ENCODE measurements at regions not wholly inside any gene's neighbourhood (a gene's known extent, or its start where the extent isn't known, plus 50 kb on each side); places are given as distances from the start of the nearest gene placed in this dataset.

DNA sequence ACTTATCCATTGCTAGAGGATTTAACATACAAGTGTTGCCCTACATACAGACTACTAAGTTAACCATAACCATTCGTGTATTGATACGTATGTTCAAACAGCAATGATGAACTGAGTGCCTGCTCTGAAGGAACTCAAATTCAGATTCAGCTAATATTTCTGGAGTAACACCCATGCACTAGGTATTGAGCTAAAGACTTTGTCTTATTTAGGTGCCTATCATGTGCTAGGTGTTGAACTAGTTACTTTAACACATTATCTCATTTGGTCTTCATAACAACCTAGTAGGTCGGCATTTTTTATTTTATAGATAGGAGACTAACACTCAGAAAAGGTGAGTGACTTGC lies 160.0 kb downstream of the LTN1 start:
- WGBS, 2 experiments (ENCODE audit: insufficient coverage in 1 of 2, insufficient read length in 1 of 2): 97% methylated on average over 3 of the region's 3 CpGs; no CpG with 5 or more reads in 1 of the 2 experiments
- TF ChIP-seq, protein P1, sequence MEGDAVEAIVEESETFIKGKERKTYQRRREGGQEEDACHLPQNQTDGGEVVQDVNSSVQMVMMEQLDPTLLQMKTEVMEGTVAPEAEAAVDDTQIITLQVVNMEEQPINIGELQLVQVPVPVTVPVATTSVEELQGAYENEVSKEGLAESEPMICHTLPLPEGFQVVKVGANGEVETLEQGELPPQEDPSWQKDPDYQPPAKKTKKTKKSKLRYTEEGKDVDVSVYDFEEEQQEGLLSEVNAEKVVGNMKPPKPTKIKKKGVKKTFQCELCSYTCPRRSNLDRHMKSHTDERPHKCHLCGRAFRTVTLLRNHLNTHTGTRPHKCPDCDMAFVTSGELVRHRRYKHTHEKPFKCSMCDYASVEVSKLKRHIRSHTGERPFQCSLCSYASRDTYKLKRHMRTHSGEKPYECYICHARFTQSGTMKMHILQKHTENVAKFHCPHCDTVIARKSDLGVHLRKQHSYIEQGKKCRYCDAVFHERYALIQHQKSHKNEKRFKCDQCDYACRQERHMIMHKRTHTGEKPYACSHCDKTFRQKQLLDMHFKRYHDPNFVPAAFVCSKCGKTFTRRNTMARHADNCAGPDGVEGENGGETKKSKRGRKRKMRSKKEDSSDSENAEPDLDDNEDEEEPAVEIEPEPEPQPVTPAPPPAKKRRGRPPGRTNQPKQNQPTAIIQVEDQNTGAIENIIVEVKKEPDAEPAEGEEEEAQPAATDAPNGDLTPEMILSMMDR (conservative IDR thresholded peaks at IDR 0.05): no peak
- DNase-seq: no peak
- H3K9me3 Mint-ChIP-seq: peaks cover 19% of the 10 kb centered on the region
- no peaks in the 10 kb centered on the region for H3K9me3 ChIP-seq (ENCODE audit: control insufficient read depth, low read length)
- H3K27me3 Mint-ChIP-seq (ENCODE audit: insufficient read depth): no peaks in the 10 kb centered on the region
- H3K9ac ChIP-seq (ENCODE audit: extremely low read depth, low read length, poor library complexity, severe bottlenecking): no peak overlapping the region
- H3K27me3 ChIP-seq (ENCODE audit: control insufficient read depth, insufficient read depth, low read length, poor library complexity, severe bottlenecking): no peaks in the 10 kb centered on the region
- peaks cover 2% of the 10 kb centered on the region for H3K36me3 Mint-ChIP-seq (ENCODE audit: low read depth)
- no peak overlapping the region for H3K27ac Mint-ChIP-seq
- H3K4me3 ChIP-seq (ENCODE audit: low read length): no peak overlapping the region
- H3K36me3 ChIP-seq (ENCODE audit: control insufficient read depth, insufficient read depth, low read length): no peaks in the 10 kb centered on the region
- no peak overlapping the region for H3K27ac ChIP-seq (ENCODE audit: low read depth, low read length)
- H3K4me3 Mint-ChIP-seq: no peak overlapping the region
- H3K4me1 ChIP-seq (ENCODE audit: control insufficient read depth, insufficient read depth, low read length): peaks cover 5% of the 10 kb centered on the region
- H3K4me1 Mint-ChIP-seq: peaks cover 34% of the 10 kb centered on the region

GRCh38 chr21:28832013-28832714 lies 160.5 kb downstream of the LTN1 start:
- Histone ChIP-seq H3K27me3 (ENCODE audit: control insufficient read depth, insufficient read depth, low read length, poor library complexity, severe bottlenecking) (no peaks in the 10 kb centered on the region), H3K4me1 (ENCODE audit: control insufficient read depth, insufficient read depth, low read length) (peaks cover 5% of the 10 kb centered on the region), H3K4me3 (ENCODE audit: low read length) (no peak overlapping the region), H3K9me3 (ENCODE audit: control insufficient read depth, low read length) (no peaks in the 10 kb centered on the region), H3K9ac (ENCODE audit: extremely low read depth, low read length, poor library complexity, severe bottlenecking) (no peak overlapping the region), H3K27ac (ENCODE audit: low read depth, low read length) (no peak overlapping the region), H3K36me3 (ENCODE audit: control insufficient read depth, insufficient read depth, low read length) (no peaks in the 10 kb centered on the region)
- H3K4me1 Mint-ChIP-seq: peaks cover 38% of the 10 kb centered on the region
- DNase-seq: no peak
- no peak overlapping the region for H3K27ac Mint-ChIP-seq
- H3K36me3 Mint-ChIP-seq (ENCODE audit: low read depth): peaks cover 2% of the 10 kb centered on the region
- no CpG with 5 or more reads among the region's 1 CpG for whole genome bisulfite sequencing, 2 experiments (ENCODE audit: insufficient coverage in 1 of 2, insufficient read length in 1 of 2)
- H3K27me3 Mint-ChIP-seq (ENCODE audit: insufficient read depth): no peaks in the 10 kb centered on the region
- TF ChIP-seq, protein P1 (conservative IDR thresholded peaks at IDR 0.05): no peak
- H3K4me3 Mint-ChIP-seq: no peak overlapping the region
- peaks cover 19% of the 10 kb centered on the region for H3K9me3 Mint-ChIP-seq

DNA sequence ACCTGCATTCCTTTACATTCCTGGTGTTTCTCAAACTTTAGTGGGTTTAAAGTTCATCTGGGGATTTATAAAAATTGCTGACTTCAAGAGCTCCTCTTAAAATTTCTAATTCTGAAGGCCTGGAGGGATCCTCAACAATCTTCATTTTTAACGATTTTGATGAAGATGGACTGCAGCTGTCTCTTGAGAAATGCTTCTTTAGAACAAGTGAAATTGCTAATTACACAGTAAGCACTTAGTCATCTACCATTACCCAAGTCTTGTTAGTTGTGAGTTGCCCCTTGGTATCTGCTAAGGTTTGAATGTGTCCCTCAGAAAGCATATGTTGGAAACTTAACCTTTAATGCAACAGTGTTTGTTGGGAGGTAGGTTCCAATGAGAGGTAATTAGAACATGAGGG lies 163.7 kb downstream of the LTN1 start:
- Mint-ChIP-seq H3K36me3 (ENCODE audit: low read depth) (peaks cover 2% of the 10 kb centered on the region), H3K4me1 (peaks cover 28% of the 10 kb centered on the region), H3K27ac (no peak overlapping the region), H3K27me3 (ENCODE audit: insufficient read depth) (no peaks in the 10 kb centered on the region), H3K9me3 (no peaks in the 10 kb centered on the region), H3K4me3 (no peak overlapping the region)
- Histone ChIP-seq H3K9me3 (ENCODE audit: control insufficient read depth, low read length) (no peaks in the 10 kb centered on the region), H3K27ac (ENCODE audit: low read depth, low read length) (no peak overlapping the region), H3K4me1 (ENCODE audit: control insufficient read depth, insufficient read depth, low read length) (peaks cover 11% of the 10 kb centered on the region), H3K4me3 (ENCODE audit: low read length) (no peak overlapping the region), H3K9ac (ENCODE audit: extremely low read depth, low read length, poor library complexity, severe bottlenecking) (no peak overlapping the region), H3K27me3 (ENCODE audit: control insufficient read depth, insufficient read depth, low read length, poor library complexity, severe bottlenecking) (no peaks in the 10 kb centered on the region), H3K36me3 (ENCODE audit: control insufficient read depth, insufficient read depth, low read length) (no peaks in the 10 kb centered on the region)
- TF ChIP-seq, protein P1 (conservative IDR thresholded peaks at IDR 0.05): no peak
- DNase-seq: no peak
- WGBS, 2 experiments (ENCODE audit: insufficient coverage in 1 of 2, insufficient read length in 1 of 2): 83 to 100% methylated on average over 1 of the region's 1 CpG

Measured in endodermal cell (in vitro differentiated cells).